Left renal pelvis (tissue), 4 donors: ENCODE measurements at regions not wholly inside any gene's neighbourhood (a gene's known extent, or its start where the extent isn't known, plus 50 kb on each side); places are given as distances from the start of the nearest gene placed in this dataset.

Experiments used
- DNase-seq, 4 donors: peaks; one replicate each; pipeline ENCODE4 v3.0.0-alpha.2; 2013; ENCODE audit warnings: low read depth in 4 of 4, low spot score in 3 of 4

GRCh38 chr15:96716478-96716877, 386.0 kb downstream of the NR2F2 start:
- no peak for DNase-seq

- DNase-seq, result no peak
Measured at GRCh38 chr15:96720251-96720650, 389.8 kb downstream of the NR2F2 start.

- DNase-seq, result no peak
Measured at GRCh38 chr15:96720656-96721055, 390.2 kb downstream of the NR2F2 start.

DNA sequence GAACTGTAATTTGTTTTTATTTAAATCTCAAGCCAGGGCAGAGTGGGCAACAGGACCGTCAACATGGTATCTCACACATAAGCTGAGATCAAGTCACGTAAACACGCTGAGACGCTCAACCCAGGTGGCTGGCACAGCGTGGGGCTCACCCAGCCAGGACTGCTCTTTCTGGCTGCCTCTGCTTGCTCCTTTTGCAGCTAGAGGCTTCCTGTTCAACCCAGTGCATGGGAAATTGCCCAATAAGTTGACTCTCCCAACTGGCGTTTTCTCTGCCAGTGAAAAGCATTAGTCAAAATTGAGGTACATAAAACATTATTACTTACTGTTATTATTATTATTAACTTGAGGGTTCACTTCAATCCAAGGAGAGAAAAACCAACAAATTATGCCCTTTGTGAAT, 398.1 kb downstream of the NR2F2 start:
- DNase-seq, result no peak

- DNase-seq, result no peak
Measured at GRCh38 chr15:96732704-96733103, 402.2 kb downstream of the NR2F2 start.

- peak in 2 of 4 donors; percentile 3 to 15 for DNase-seq
Measured at GRCh38 chr15:96733721-96734120, 403.2 kb downstream of the NR2F2 start.

DNA sequence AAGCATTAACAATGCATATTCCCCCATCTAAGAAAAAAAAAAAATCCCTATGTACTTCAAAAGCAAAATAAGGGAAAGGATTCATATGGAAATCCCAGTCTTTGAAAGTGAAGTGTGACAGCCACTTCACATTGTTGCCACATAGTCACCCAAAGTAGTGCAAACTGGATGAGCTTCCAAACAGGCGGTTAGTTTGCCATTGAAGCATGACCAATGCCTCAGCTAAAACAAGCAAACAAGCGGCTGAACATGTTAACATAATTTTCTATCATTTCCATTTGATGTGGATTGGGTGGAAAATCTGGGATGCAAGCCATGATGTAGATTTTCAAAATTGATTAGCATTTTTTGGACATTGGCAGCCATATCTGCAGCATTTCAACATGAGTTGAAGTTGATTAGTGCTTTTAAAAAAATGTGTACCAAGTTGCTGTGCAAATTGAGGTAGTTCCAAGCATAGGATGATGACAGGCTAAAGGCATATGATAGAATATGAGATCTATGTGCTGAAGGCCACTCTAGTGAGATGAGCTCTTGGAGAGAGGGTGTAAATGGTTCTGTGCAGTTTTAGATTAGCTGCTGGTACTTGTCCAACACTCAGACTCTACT, 405.2 kb downstream of the NR2F2 start:
- DNase-seq, result no peak

DNA sequence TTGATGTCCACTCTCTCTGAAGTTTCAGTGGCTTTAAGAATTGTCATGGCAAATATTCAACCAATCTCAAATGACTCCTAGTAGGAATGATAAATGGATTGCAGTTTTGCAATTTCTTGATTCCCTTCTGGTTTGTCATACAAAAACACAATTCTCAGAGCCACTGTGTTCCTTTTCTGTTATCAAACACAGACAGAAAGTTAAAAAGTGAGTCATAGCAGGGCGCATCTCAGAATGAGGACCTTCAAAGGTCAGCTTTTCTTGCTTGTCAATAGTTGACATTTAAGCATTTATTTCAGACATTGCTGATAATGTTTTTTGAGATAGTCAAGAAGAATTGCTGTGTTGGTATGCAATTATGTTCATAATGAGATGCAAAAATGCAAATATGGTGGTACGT, 405.9 kb downstream of the NR2F2 start:
- no peak for DNase-seq

DNA sequence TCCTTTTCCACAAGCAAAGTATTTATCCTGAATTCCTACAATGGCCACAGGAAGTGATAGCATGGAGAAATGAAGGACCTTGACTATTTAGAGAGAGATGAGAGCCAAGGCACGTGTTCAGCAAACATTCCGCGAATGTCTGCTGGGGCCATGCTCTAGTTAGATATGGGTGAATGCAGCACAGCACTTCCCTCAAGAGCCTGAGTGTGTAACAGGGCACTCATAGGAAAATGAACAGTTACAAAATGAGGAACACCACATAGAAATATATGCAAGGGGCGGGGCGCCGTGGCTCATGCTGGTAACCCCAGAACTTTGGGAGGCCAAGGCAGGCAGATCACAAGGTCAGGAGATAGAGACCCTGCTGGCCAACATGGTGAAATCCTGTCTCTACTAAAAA, 406.9 kb downstream of the NR2F2 start:
- DNase-seq, result no peak

- no peak for DNase-seq
Measured at GRCh38 chr15:96746665-96747064, 416.2 kb downstream of the NR2F2 start.

- no peak for DNase-seq
Measured at GRCh38 chr15:96747291-96747690, 416.8 kb downstream of the NR2F2 start.

- no peak for DNase-seq
Measured at GRCh38 chr15:96750361-96750760, 419.9 kb downstream of the NR2F2 start.

- DNase-seq, result no peak
Measured at GRCh38 chr15:96756146-96756545, 425.6 kb downstream of the NR2F2 start.

DNA sequence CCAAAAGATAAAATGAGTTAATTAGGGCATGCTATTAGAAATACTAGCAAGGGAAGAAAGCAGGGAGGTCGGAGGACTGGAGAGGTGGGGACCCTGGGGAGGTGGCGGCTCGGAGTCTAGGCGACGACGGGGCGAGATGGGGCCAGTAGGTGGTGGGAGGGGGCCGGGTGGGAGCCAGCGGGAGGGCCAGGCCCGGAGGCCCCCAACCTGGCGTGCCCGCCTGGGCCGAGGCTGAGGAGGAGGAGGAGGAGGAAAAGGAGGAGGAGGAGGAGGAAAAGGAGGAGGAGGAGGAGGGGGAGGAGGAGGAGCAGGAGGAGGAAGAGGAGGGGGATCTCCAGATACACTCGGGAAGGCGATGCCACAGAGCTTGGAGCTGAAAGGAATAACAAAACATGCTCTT, 426.2 kb downstream of the NR2F2 start:
- DNase-seq, result no peak

- no peak for DNase-seq
Measured at GRCh38 chr15:96762566-96762965, 432.1 kb downstream of the NR2F2 start.

- no peak for DNase-seq
Measured at GRCh38 chr15:96764501-96764900, 434.0 kb downstream of the NR2F2 start.

- no peak for DNase-seq
Measured at GRCh38 chr15:96764946-96765345, 434.4 kb downstream of the NR2F2 start.

DNA sequence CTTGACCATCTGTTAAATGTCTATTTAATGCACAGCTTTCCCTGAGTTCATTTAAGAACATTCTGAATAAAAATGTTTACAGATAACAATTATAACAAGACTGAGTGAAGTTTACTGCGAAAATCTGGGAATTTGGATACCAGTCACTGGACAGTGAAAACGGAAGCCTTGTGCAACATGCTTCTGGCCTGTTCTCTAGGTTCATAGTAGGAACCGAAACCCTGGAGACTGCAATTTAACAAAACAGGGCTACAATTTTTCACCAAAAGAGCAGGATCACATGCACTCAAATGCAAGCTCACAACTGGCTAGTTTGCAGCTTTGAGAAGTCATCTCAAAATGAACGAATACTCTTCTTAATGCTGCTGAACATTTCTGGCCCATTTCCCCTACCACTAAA, 435.9 kb downstream of the NR2F2 start:
- no peak for DNase-seq

GRCh38 chr15:96767703-96768434, 437.4 kb downstream of the NR2F2 start:
- DNase-seq, result no peak

DNA sequence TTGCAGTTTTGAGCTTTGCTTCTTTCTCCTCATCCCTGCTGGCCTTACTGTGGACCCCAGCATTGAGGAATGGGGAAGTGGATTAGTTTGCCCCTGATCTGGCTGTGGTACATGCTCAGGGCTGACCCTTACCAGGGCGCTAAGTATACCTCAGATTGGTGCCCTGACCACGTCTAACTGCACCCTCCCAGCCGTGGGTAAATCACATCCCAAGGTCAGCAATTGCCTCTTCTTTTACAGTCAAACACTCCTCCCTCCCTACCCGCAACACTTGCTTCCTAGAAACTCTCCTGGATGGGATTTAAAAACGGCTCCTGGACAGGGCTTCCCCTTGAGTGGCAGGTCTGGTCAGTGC, 437.9 kb downstream of the NR2F2 start:
- no peak for DNase-seq

- DNase-seq, result no peak
Measured at GRCh38 chr15:96771035-96771434, 440.5 kb downstream of the NR2F2 start.

- no peak for DNase-seq
Measured at GRCh38 chr15:96774216-96774615, 443.7 kb downstream of the NR2F2 start.

DNA sequence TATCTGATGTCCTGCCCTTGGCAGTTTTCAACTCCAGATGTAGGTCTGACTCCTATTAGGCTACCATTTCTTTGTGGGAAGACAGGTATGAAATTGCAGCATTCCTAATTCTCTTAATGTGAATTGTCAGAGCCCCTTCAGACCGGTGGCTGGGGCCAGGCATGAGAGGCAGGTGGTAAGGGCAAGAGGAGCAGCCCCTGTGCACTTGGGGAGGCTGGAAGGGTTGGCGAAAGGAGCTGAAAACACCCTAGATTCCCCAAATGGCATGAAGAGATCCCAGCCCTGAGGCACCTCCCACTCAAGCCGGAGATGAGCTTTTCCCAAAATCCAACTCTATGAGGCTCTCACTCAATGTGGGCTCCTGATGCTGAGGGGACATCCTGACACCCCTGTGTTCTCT, 453.2 kb downstream of the NR2F2 start:
- no peak for DNase-seq
